Rectal smooth muscle tissue (tissue), 1 donor: ENCODE measurements at regions not wholly inside any gene's neighbourhood (a gene's known extent, or its start where the extent isn't known, plus 50 kb on each side); places are given as distances from the start of the nearest gene placed in this dataset.

Source experiments
- H3K27ac ChIP-seq: one replicate; pipeline ENCODE4 v1.7.0; 2013; ENCODE audit warnings: low read depth, low read length, inconsistent platforms
- H3K27me3 ChIP-seq: one replicate; pipeline ENCODE4 v1.7.0; 2013; ENCODE audit warnings: low read length; ENCODE audit not compliant: control insufficient read depth, insufficient read depth
- H3K36me3 ChIP-seq: one replicate; pipeline ENCODE4 v1.7.0; 2013; ENCODE audit warnings: low read length; ENCODE audit not compliant: control insufficient read depth, insufficient read depth
- H3K4me1 ChIP-seq: one replicate; pipeline ENCODE4 v1.7.0; 2013; ENCODE audit warnings: low read length; ENCODE audit not compliant: control insufficient read depth, insufficient read depth
- H3K4me3 ChIP-seq: one replicate; pipeline ENCODE4 v1.7.0; 2013; ENCODE audit warnings: low read length
- H3K9ac ChIP-seq: one replicate; pipeline ENCODE4 v1.7.0; 2013; ENCODE audit warnings: low read length

- H3K4me1 ChIP-seq = no peaks in the 10 kb centered on the region
- no peaks in the 10 kb centered on the region for H3K36me3 ChIP-seq
- no peaks in the 10 kb centered on the region for H3K27me3 ChIP-seq
- H3K9ac ChIP-seq = no peak overlapping the region
- H3K27ac ChIP-seq = no peak overlapping the region
- H3K4me3 ChIP-seq = no peak overlapping the region
These were observed 74.8 kb upstream of the MAGI1 start for GRCh38 chr3:66113542-66113941.

DNA sequence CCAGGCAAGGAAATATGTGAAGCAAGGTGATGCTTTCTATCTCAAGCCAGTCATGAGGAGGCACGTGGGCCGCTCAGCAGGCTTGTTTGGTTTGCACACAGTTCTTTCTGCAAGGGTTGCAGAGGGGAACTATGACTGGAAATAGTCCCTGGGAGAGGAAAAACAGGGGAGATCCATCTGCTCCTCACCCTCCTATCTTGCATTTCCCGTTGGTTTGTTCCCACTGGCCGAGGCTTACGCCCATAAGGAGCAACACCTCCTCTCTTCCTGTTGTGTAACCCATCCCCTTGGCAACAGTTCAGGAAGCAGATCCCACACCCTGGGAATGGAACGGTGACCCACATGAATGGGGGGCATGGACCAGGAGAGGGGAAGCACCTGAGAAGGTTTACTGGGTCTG, 72.1 kb upstream of the MAGI1 start:
- Histone ChIP-seq H3K27ac (no peak overlapping the region), H3K27me3 (no peaks in the 10 kb centered on the region), H3K36me3 (no peaks in the 10 kb centered on the region), H3K4me3 (no peak overlapping the region), H3K9ac (no peak overlapping the region), H3K4me1 (no peaks in the 10 kb centered on the region)

GRCh38 chr3:66107855-66108254, 69.1 kb upstream of the MAGI1 start:
- Histone ChIP-seq H3K36me3 (no peaks in the 10 kb centered on the region), H3K27ac (no peak overlapping the region), H3K4me3 (no peak overlapping the region), H3K4me1 (no peaks in the 10 kb centered on the region), H3K9ac (no peak overlapping the region), H3K27me3 (no peaks in the 10 kb centered on the region)

GRCh38 chr3:66106788-66107187, 68.1 kb upstream of the MAGI1 start:
- H3K27me3 ChIP-seq = no peaks in the 10 kb centered on the region
- H3K4me3 ChIP-seq = no peak overlapping the region
- no peak overlapping the region for H3K27ac ChIP-seq
- H3K9ac ChIP-seq = no peak overlapping the region
- no peaks in the 10 kb centered on the region for H3K4me1 ChIP-seq
- no peaks in the 10 kb centered on the region for H3K36me3 ChIP-seq

DNA sequence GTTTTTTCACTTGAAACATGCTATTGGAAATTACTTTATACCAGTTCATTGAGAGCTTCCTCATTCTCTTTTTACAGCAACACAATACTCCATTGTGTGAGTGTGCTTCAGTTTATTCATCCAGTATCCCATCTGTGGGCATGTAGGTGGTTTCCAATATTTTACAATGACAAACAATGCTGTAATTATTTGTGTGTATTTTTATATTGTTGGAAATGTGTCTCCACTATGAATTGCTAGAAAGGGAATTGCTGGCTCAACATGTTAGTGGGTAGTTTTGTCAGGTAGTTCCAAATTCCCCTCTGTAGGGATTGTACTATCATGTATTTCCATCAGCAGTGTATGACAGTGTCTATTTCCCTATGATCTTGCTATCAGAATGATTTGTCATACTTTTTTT, 65.8 kb upstream of the MAGI1 start:
- Histone ChIP-seq H3K4me3 (no peak overlapping the region), H3K36me3 (no peaks in the 10 kb centered on the region), H3K4me1 (no peaks in the 10 kb centered on the region), H3K9ac (no peak overlapping the region), H3K27ac (no peak overlapping the region), H3K27me3 (no peaks in the 10 kb centered on the region)

GRCh38 chr3:66103729-66104128, 65.0 kb upstream of the MAGI1 start:
- no peaks in the 10 kb centered on the region for H3K36me3 ChIP-seq
- H3K9ac ChIP-seq = no peak overlapping the region
- H3K4me3 ChIP-seq = no peak overlapping the region
- H3K27ac ChIP-seq = no peak overlapping the region
- H3K27me3 ChIP-seq = no peaks in the 10 kb centered on the region
- H3K4me1 ChIP-seq = no peaks in the 10 kb centered on the region

DNA sequence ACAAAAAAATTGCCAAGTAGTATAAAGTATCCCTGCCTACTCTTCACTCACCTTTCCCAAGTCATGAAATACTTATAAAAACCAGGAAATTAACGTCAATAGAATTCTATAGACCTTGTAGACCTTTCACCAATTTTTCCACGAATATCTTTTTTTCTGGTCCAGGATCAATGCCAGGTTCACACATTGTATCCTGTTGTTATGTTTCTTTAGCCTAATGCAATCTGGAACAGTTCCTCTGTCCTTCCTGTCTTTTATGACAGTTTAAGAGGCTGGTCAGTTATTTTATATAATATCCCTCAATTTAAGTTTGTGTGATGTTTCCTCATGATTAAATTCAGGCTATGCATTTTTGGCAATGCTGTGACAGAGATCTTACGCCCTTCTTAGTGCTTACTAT, 63.2 kb upstream of the MAGI1 start:
- Histone ChIP-seq H3K9ac (no peak overlapping the region), H3K4me1 (no peaks in the 10 kb centered on the region), H3K27me3 (no peaks in the 10 kb centered on the region), H3K27ac (no peak overlapping the region), H3K4me3 (no peak overlapping the region), H3K36me3 (no peaks in the 10 kb centered on the region)

- Histone ChIP-seq H3K36me3 (no peaks in the 10 kb centered on the region), H3K9ac (no peak overlapping the region)
These were observed 60.9 kb upstream of the MAGI1 start for GRCh38 chr3:66099541-66100065.

GRCh38 chr3:66098436-66098835, 59.7 kb upstream of the MAGI1 start:
- Histone ChIP-seq H3K27ac (no peak overlapping the region), H3K36me3 (no peaks in the 10 kb centered on the region), H3K4me3 (no peak overlapping the region), H3K27me3 (no peaks in the 10 kb centered on the region), H3K4me1 (no peaks in the 10 kb centered on the region), H3K9ac (no peak overlapping the region)

More at GRCh38 chr3:66099541-66100065, 60.9 kb upstream of the MAGI1 start:
- Histone ChIP-seq H3K4me3 (no peak overlapping the region), H3K4me1 (no peaks in the 10 kb centered on the region), H3K27me3 (no peaks in the 10 kb centered on the region), H3K27ac (no peak overlapping the region)

DNA sequence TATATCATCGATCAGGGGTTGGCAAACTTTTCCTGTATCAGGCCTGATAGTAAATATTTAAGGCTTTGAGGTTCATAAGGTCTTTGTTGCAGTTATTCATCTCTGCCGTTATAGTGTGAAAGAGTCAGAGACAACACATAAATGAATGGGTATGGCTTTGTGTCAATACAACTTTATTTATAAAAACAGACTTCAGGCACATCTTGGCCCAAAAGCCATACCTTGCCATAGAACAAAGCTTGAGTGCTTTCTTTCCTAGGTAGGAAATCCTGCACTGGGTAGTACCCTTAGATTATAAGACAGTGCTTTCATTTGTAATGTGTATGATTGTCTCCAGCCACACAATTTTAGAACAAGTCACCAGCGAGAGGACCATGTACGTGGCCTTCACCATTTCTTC, 58.9 kb upstream of the MAGI1 start:
- no peaks in the 10 kb centered on the region for H3K4me1 ChIP-seq
- no peaks in the 10 kb centered on the region for H3K27me3 ChIP-seq
- H3K36me3 ChIP-seq = no peaks in the 10 kb centered on the region
- no peak overlapping the region for H3K27ac ChIP-seq
- H3K4me3 ChIP-seq = no peak overlapping the region
- H3K9ac ChIP-seq = no peak overlapping the region

DNA sequence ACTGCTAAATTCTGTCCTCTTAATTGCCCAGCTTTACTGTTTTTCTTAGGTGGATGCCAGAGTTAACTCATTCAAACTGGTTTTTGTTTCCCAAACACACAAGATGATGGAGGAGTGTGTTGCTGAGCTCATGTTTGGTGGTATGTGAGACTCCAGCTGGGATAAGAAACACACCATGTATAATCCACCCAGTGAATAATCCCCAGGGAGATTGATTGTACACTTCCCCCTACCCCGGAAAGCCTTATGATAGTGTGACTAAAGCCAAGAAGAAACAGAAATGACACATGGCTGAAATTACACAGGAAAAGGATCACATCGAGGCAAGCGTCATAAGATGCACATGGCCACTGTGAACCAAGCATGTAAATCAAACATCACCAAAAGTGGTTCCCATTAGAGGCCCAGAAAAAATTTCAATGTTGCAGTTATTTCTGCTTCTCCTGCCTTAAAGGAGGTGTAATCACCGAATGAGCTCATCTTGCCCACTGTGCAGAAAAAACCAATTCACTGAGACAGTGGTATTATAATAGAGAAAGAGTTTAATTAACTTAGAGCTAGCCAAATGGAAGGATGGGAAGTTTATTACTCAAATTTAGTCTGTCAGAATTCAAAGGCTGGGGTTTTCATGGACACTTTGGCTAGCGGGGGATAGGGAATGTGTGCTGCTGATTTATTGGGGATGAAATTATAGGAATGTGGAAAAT, 56.7 kb upstream of the MAGI1 start:
- Histone ChIP-seq H3K27me3 (no peaks in the 10 kb centered on the region), H3K4me3 (no peak overlapping the region), H3K36me3 (no peaks in the 10 kb centered on the region), H3K4me1 (no peaks in the 10 kb centered on the region), H3K27ac (no peak overlapping the region), H3K9ac (no peak overlapping the region)

DNA sequence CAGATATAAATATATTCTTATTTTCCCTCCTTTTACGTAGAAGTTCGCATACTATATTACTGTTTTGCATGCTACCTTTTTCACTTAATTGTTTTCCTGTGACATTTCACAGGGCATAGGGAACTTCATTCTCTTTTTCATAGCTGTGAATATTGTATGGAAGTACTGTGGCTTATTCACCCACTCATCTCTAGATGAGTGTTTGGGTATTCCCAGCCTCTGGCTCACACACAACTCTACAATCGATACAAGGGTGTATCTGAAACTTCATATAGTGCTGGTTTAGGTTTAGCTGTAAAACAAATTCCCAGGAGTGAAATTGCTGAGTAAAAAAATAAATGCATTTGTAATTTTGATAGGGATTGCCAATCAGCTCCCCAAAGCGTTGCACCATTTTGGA, 55.3 kb upstream of the MAGI1 start:
- Histone ChIP-seq H3K4me3 (no peak overlapping the region), H3K27ac (no peak overlapping the region), H3K9ac (no peak overlapping the region), H3K4me1 (no peaks in the 10 kb centered on the region), H3K27me3 (no peaks in the 10 kb centered on the region), H3K36me3 (no peaks in the 10 kb centered on the region)
